Osteocyte (in vitro differentiated cells): ENCODE measurements at regions not wholly inside any gene's neighbourhood (a gene's known extent, or its start where the extent isn't known, plus 50 kb on each side); places are given as distances from the start of the nearest gene placed in this dataset.
A peak's percentile ranks its signal among the peaks of the same experiment; 100 is the strongest.

Source experiments
- DNase-seq: peaks from one replicate; pipeline ENCODE4 v3.0.0; 2021; ENCODE audit warnings: mixed read lengths; ENCODE audit not compliant: unreplicated experiment; ENCODE audit errors: extremely low spot score
- H3K27ac Mint-ChIP-seq: one replicate; pipeline ENCODE4 v1.8.0; 2021; ENCODE audit warnings: mild to moderate bottlenecking, mixed read lengths; ENCODE audit not compliant: unreplicated experiment
- H3K27me3 Mint-ChIP-seq: one replicate; pipeline ENCODE4 v1.8.0; 2021; ENCODE audit warnings: mixed read lengths; ENCODE audit not compliant: unreplicated experiment
- H3K36me3 Mint-ChIP-seq: one replicate; pipeline ENCODE4 v1.8.0; 2021; ENCODE audit warnings: mixed read lengths; ENCODE audit not compliant: unreplicated experiment
- H3K4me1 Mint-ChIP-seq: one replicate; pipeline ENCODE4 v1.8.0; 2021; ENCODE audit warnings: mixed read lengths; ENCODE audit not compliant: unreplicated experiment
- H3K4me3 Mint-ChIP-seq: one replicate; pipeline ENCODE4 v1.8.0; 2021; ENCODE audit warnings: mild to moderate bottlenecking, moderate library complexity, mixed read lengths; ENCODE audit not compliant: unreplicated experiment
- H3K9me3 Mint-ChIP-seq: one replicate; pipeline ENCODE4 v1.8.0; 2021; ENCODE audit warnings: mixed read lengths; ENCODE audit not compliant: unreplicated experiment
- TF ChIP-seq, protein P1 (sequence below): fragments of 200-600 bp; sonication (generic); IDR thresholded peaks from 2 replicates; pipeline ENCODE4 v1.5.0; 2021; ENCODE audit warnings: antibody characterized with exemption, mild to moderate bottlenecking, moderate library complexity

DNA sequence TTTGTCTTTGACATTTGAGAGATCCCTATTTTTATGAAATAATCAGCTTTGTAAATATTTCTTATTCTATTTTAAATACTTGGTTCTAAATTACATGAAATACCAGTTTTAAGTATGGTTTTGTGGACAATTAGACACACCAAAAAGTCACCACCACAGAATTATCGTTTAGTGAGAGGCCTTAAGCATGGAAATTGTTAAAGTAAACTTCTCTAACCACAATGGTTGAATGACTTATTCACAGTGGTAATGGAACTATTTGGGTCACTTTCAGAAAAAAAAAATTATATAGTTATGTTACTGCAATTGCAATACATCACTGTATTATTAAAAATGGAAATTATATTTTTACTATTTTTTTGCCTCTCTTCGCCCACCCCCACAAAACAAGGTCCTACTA, 1252.5 kb downstream of the EFNA5 start:
- Mint-ChIP-seq H3K36me3 (peaks cover 2% of the 10 kb centered on the region), H3K27ac (peak overlapping the region; percentile 71), H3K4me3 (no peak overlapping the region), H3K9me3 (no peaks in the 10 kb centered on the region), H3K27me3 (no peaks in the 10 kb centered on the region), H3K4me1 (peaks cover 34% of the 10 kb centered on the region)
- TF ChIP-seq, protein P1, sequence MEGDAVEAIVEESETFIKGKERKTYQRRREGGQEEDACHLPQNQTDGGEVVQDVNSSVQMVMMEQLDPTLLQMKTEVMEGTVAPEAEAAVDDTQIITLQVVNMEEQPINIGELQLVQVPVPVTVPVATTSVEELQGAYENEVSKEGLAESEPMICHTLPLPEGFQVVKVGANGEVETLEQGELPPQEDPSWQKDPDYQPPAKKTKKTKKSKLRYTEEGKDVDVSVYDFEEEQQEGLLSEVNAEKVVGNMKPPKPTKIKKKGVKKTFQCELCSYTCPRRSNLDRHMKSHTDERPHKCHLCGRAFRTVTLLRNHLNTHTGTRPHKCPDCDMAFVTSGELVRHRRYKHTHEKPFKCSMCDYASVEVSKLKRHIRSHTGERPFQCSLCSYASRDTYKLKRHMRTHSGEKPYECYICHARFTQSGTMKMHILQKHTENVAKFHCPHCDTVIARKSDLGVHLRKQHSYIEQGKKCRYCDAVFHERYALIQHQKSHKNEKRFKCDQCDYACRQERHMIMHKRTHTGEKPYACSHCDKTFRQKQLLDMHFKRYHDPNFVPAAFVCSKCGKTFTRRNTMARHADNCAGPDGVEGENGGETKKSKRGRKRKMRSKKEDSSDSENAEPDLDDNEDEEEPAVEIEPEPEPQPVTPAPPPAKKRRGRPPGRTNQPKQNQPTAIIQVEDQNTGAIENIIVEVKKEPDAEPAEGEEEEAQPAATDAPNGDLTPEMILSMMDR, result no peak
- DNase-seq, result no peak

DNA sequence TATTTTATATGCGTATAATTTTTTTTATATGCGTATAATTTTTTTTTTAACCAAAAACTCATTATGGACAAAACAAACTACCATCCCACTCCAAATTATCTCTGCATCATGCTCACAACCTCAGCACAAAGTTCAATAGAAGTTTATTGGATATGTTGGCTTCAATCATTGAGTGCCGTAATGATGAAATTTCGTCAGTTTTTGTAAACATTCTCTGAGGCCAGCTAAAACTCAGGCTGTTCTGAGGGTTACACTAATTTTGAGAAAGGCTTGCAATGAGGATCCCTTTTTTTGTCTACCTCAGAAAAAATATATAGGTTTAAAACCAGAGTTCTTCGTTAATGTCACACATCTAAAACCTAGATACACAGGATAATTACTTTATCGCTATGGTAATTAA, 1253.2 kb downstream of the EFNA5 start:
- Mint-ChIP-seq H3K4me1 (peaks cover 34% of the 10 kb centered on the region), H3K27ac (no peak overlapping the region), H3K27me3 (no peaks in the 10 kb centered on the region), H3K4me3 (no peak overlapping the region), H3K9me3 (no peaks in the 10 kb centered on the region), H3K36me3 (peaks cover 2% of the 10 kb centered on the region)
- no peak for DNase-seq
- TF ChIP-seq, protein P1, result no peak

DNA sequence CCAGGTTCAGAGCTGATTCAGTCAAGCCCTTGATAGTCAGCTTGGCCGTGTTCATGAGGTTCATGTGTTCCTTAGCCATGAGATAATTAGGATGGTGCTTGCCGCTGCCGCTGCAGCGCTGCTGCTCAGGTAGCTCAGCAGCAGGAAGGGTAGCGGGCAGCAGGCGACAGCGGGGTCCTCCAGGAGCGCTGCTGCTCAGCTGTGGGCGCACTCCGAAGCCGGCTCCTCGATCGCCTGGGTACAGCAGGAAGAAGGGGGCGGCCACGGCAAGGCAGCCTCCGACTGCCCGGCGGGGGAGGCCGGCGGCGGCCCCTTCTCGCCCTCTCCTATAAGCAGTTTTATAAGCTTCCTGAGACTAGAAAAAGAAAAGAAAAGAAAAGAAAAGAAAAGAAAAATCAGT, 1253.6 kb downstream of the EFNA5 start:
- H3K27ac Mint-ChIP-seq, result no peak overlapping the region
- no peak overlapping the region for H3K4me3 Mint-ChIP-seq
- H3K9me3 Mint-ChIP-seq, result no peaks in the 10 kb centered on the region
- H3K36me3 Mint-ChIP-seq, result peaks cover 2% of the 10 kb centered on the region
- H3K27me3 Mint-ChIP-seq, result no peaks in the 10 kb centered on the region
- H3K4me1 Mint-ChIP-seq, result peaks cover 37% of the 10 kb centered on the region
- DNase-seq, result no peak
- TF ChIP-seq, protein P1, result no peak

DNA sequence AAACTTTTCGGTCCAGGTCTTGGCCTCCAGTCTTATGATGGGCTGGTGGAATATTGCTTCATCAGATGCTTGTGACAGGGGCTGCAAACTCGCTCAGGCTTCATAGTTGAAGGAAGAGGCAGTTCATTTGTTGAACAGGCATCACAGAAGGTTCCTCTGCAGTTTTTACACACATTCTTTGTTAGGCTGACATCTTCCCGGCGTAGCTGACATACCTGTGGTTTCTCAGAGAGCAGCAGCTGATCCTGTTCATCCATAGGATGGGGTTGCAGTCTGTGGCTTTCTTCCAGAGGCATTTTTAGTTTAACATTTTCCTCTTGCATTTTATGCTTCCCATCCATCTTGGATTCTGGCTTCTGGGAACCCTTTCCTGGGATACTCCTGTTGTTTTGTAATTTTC, 1255.2 kb downstream of the EFNA5 start:
- Mint-ChIP-seq H3K9me3 (no peaks in the 10 kb centered on the region), H3K36me3 (no peaks in the 10 kb centered on the region), H3K27me3 (no peaks in the 10 kb centered on the region), H3K4me3 (no peak overlapping the region), H3K27ac (peak overlapping the region; percentile 75), H3K4me1 (peaks cover 37% of the 10 kb centered on the region)
- no peak for DNase-seq
- TF ChIP-seq, protein P1, result no peak

DNA sequence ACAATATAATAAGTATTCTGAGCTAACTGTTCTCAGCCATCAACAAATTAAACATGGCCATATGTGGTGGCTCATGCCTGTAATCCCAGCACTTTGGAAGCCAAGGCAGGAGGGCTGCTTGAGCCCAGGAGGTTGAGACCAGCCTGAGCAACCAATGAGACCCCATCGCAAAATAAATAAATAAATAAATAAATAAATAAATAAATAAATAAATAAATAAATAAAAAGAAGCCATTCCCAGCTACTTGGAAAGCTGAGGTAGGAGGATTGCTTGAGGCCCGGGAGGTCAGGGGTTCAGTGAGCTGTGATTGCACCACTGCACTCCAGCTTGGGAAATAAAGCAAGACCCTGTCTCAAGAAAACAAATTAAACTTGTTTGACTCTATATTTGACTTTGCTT, 1256.4 kb downstream of the EFNA5 start:
- DNase-seq, result no peak
- no peaks in the 10 kb centered on the region for H3K9me3 Mint-ChIP-seq
- H3K36me3 Mint-ChIP-seq, result no peaks in the 10 kb centered on the region
- no peak overlapping the region for H3K4me3 Mint-ChIP-seq
- peaks cover 30% of the 10 kb centered on the region for H3K4me1 Mint-ChIP-seq
- H3K27me3 Mint-ChIP-seq, result no peaks in the 10 kb centered on the region
- no peak overlapping the region for H3K27ac Mint-ChIP-seq
- TF ChIP-seq, protein P1, result no peak
